H1 (cell line): ENCODE measurements at regions not wholly inside any gene's neighbourhood (a gene's known extent, or its start where the extent isn't known, plus 50 kb on each side); places are given as distances from the start of the nearest gene placed in this dataset.

Experiments used
- CTCF ChIA-PET: fragments of 300-600 bp; sonication (Branson Sonifier 250); formaldehyde crosslinking; loops from one replicate; lab custom pipeline; 2021; ENCODE audit not compliant: partially characterized antibody; lab: Charles Lee
- POLR2A ChIA-PET: fragments of 300-600 bp; sonication (Branson Sonifier 250); formaldehyde crosslinking; loops from one replicate; lab custom pipeline; 2021; ENCODE audit warnings: inconsistent platforms; ENCODE audit not compliant: partially characterized antibody; lab: Charles Lee
- DNase-seq, 2 experiments: peaks; one replicate each; pipeline versions ENCODE4 v3.0.0 to v3.0.0-alpha.2; 2010 to 2022; ENCODE audit warnings: low spot score in 2 of 2, low read depth in 1 of 2, mixed read lengths in 1 of 2
- FAIRE-seq: peaks from 2 replicates; lab custom pipeline; 2011; peaks lifted over from hg19 to GRCh38; lab: Jason Lieb, UNC
- H2AFZ ChIP-seq: 2 replicates; pipeline ENCODE4 v1.8.1; 2012; ENCODE audit warnings: low read length, inconsistent platforms
- H2AK5ac ChIP-seq: 2 replicates; pipeline ENCODE4 v1.6.1; 2013; ENCODE audit warnings: low read depth, low read length
- H2BK120ac ChIP-seq: replicated peaks from 2 replicates; pipeline ENCODE3; 2013; ENCODE audit warnings: low read depth, low read length, inconsistent platforms
- H2BK12ac ChIP-seq: 2 replicates; pipeline ENCODE4 v1.6.1; 2013; ENCODE audit warnings: low read depth, low read length
- H2BK15ac ChIP-seq: 2 replicates; pipeline ENCODE4 v1.6.1; 2013; ENCODE audit warnings: low read length
- H2BK20ac ChIP-seq: 2 replicates; pipeline ENCODE4 v1.6.1; 2013; ENCODE audit warnings: low read length
- H2BK5ac ChIP-seq: 2 replicates; pipeline ENCODE4 v1.6.1; 2013; ENCODE audit warnings: low read depth, low read length
- H3K14ac ChIP-seq: 2 replicates; pipeline ENCODE4 v1.6.1; 2013; ENCODE audit warnings: inconsistent platforms; ENCODE audit not compliant: insufficient read length
- H3K18ac ChIP-seq: 2 replicates; pipeline ENCODE4 v1.6.1; 2013; ENCODE audit warnings: low read length; ENCODE audit errors: extremely low read depth
- H3K23ac ChIP-seq: 2 replicates; pipeline ENCODE4 v1.6.1; 2013; ENCODE audit warnings: inconsistent platforms; ENCODE audit not compliant: insufficient read length
- H3K23me2 ChIP-seq: 2 replicates; pipeline ENCODE4 v1.6.1; 2013; ENCODE audit warnings: low read depth, low read length
- H3K27ac ChIP-seq: 2 replicates; pipeline ENCODE4 v1.6.1; 2011; ENCODE audit warnings: low read depth, low read length, inconsistent platforms
- H3K27me3 ChIP-seq, 4 experiments: replicated peaks in 1 of 4; 1 replicate in 1 of 4; 2 replicates in 3 of 4; pipeline versions ENCODE4 v1.6.1 to v1.8.1; 2011 to 2013; ENCODE audit warnings: low read length in 3 of 4, mild to moderate bottlenecking in 3 of 4, inconsistent platforms in 2 of 4, mixed read lengths in 2 of 4, moderate library complexity in 1 of 4; ENCODE audit not compliant: control insufficient read depth in 3 of 4, insufficient read depth in 3 of 4; ENCODE audit errors: extremely low read depth in 1 of 4
- H3K36me3 ChIP-seq, 4 experiments: 2 replicates each; pipeline versions ENCODE4 v1.6.1 to v1.8.1; 2011 to 2013; ENCODE audit warnings: mild to moderate bottlenecking in 4 of 4, low read length in 3 of 4, moderate library complexity in 2 of 4, control low read depth in 1 of 4, inconsistent platforms in 1 of 4; ENCODE audit not compliant: insufficient read depth in 4 of 4, control insufficient read depth in 2 of 4
- H3K4ac ChIP-seq: replicated peaks from 2 replicates; pipeline ENCODE3; 2013; ENCODE audit warnings: low read length, low read depth, mixed read lengths, inconsistent platforms; ENCODE audit not compliant: insufficient read length
- H3K4me1 ChIP-seq, 4 experiments: replicated peaks in 1 of 4; 1 replicate in 1 of 4; 2 replicates in 3 of 4; pipeline versions ENCODE4 v1.6.1 to v1.8.1; 2011 to 2013; ENCODE audit warnings: low read length in 3 of 4, inconsistent platforms in 2 of 4, mixed read lengths in 1 of 4; ENCODE audit not compliant: insufficient read depth in 4 of 4, control insufficient read depth in 3 of 4
- H3K4me2 ChIP-seq, 2 experiments: 2 replicates each; pipeline versions ENCODE4 v1.6.1 to v1.8.1; 2011 to 2013; ENCODE audit warnings: low read depth in 2 of 2, low read length in 2 of 2, control low read depth in 1 of 2, inconsistent platforms in 1 of 2, mild to moderate bottlenecking in 1 of 2; ENCODE audit not compliant: insufficient read depth in 1 of 2
- H3K4me3 ChIP-seq, 4 experiments: fragments of 200-600, 300-600 bp in 1 of 4; sonication (generic), shearing (Covaris generic), sonication (Bioruptor Twin) in 1 of 4; 2 replicates each; pipeline versions ENCODE4 v1.5.1 to v1.8.1; 2011 to 2016; ENCODE audit warnings: low read length in 4 of 4, low read depth in 3 of 4, control low read depth in 2 of 4, inconsistent platforms in 2 of 4, mild to moderate bottlenecking in 2 of 4, mixed read lengths in 1 of 4, moderate library complexity in 1 of 4; ENCODE audit not compliant: insufficient read depth in 2 of 4; ENCODE audit errors: extremely low read depth in 1 of 4
- H3K56ac ChIP-seq: replicated peaks from 2 replicates; pipeline ENCODE3; 2013; ENCODE audit warnings: low read depth, mild to moderate bottlenecking, mixed read lengths, low read length, inconsistent platforms; ENCODE audit not compliant: insufficient read length
- H3K79me1 ChIP-seq: 2 replicates; pipeline ENCODE4 v1.6.1; 2013; ENCODE audit warnings: low read depth, low read length, control low read depth
- H3K79me2 ChIP-seq, 2 experiments: 2 replicates each; pipeline versions ENCODE4 v1.6.1 to v1.8.1; 2012 to 2013; ENCODE audit warnings: low read length in 2 of 2, mild to moderate bottlenecking in 2 of 2, inconsistent platforms in 1 of 2; ENCODE audit not compliant: insufficient read depth in 2 of 2, control insufficient read depth in 1 of 2
- H3K9ac ChIP-seq, 4 experiments: replicated peaks in 1 of 4; 1 replicate in 1 of 4; 2 replicates in 3 of 4; pipeline versions ENCODE4 v1.6.1 to v1.8.1; 2011 to 2013; ENCODE audit warnings: low read depth in 3 of 4, low read length in 3 of 4, control low read depth in 2 of 4, mild to moderate bottlenecking in 2 of 4, moderate library complexity in 2 of 4, inconsistent platforms in 1 of 4; ENCODE audit errors: extremely low read depth in 1 of 4
- H3K9me3 ChIP-seq, 2 experiments: 2 replicates each; pipeline versions ENCODE4 v1.6.1 to v1.8.1; 2012 to 2013; ENCODE audit warnings: mild to moderate bottlenecking in 2 of 2, moderate library complexity in 2 of 2, control low read depth in 1 of 2, inconsistent platforms in 1 of 2, low read depth in 1 of 2, low read length in 1 of 2, mixed read lengths in 1 of 2; ENCODE audit not compliant: insufficient read depth in 2 of 2
- H4K20me1 ChIP-seq, 2 experiments: replicated peaks in 1 of 2; 2 replicates each; pipeline versions ENCODE3 to v1.8.1; 2011 to 2013; ENCODE audit warnings: inconsistent platforms in 2 of 2, low read length in 2 of 2, mild to moderate bottlenecking in 1 of 2; ENCODE audit not compliant: insufficient read depth in 2 of 2, control insufficient read depth in 1 of 2
- H4K5ac ChIP-seq: 2 replicates; pipeline ENCODE4 v1.6.1; 2013; ENCODE audit warnings: low read length, low read depth, mixed read lengths, inconsistent platforms; ENCODE audit not compliant: insufficient read length
- H4K8ac ChIP-seq: 2 replicates; pipeline ENCODE4 v1.8.0; 2013; ENCODE audit warnings: mild to moderate bottlenecking, moderate library complexity, low read length, inconsistent platforms; ENCODE audit not compliant: insufficient read depth; ENCODE audit errors: extremely low read depth
- H4K91ac ChIP-seq: replicated peaks from 2 replicates; pipeline ENCODE3; 2013; ENCODE audit warnings: low read length, mixed read lengths, inconsistent platforms; ENCODE audit not compliant: insufficient read length
- EP300 ChIP-seq, 2 experiments: IDR thresholded peaks; 1 replicate in 1 of 2; 2 replicates in 1 of 2; pipeline ENCODE4 v1.6.1; 2011 to 2012; ENCODE audit warnings: low read depth in 2 of 2, low read length in 2 of 2, mild to moderate bottlenecking in 2 of 2, borderline replicate concordance in 1 of 2, inconsistent platforms in 1 of 2, moderate library complexity in 1 of 2
- HDAC2 ChIP-seq, 2 experiments: fragments of 300-600 bp in 1 of 2; sonication (generic) in 1 of 2; IDR thresholded peaks; 2 replicates each; pipeline ENCODE4 v1.6.1; 2011 to 2012; ENCODE audit warnings: low read depth in 2 of 2, low read length in 2 of 2, mild to moderate bottlenecking in 2 of 2, moderate library complexity in 2 of 2, borderline replicate concordance in 1 of 2, inconsistent platforms in 1 of 2
- NANOG ChIP-seq: IDR thresholded peaks from 2 replicates; pipeline ENCODE4 v1.6.1; 2011; ENCODE audit warnings: low read length, low read depth, mild to moderate bottlenecking, inconsistent platforms; ENCODE audit not compliant: insufficient read depth, poor library complexity, severe bottlenecking
- WGBS, 2 experiments: shearing (Covaris generic) in 1 of 2; methylation state at CpG; one replicate each; pipeline versions ENCODE4 v1.1.6 to v1.1.7; 2013 to 2015; ENCODE audit warnings: low lambda C conversion rate in 2 of 2, mixed read lengths in 2 of 2, inconsistent platforms in 1 of 2, low coverage in 1 of 2, missing lambda C conversion rate in 1 of 2; ENCODE audit not compliant: insufficient replicate concordance in 2 of 2, insufficient coverage in 1 of 2, insufficient read length in 1 of 2; ENCODE audit errors: extremely low coverage in 1 of 2, missing lambda C conversion rate in 1 of 2; 5-methylcytosine and 5-hydroxymethylcytosine counted together

DNA sequence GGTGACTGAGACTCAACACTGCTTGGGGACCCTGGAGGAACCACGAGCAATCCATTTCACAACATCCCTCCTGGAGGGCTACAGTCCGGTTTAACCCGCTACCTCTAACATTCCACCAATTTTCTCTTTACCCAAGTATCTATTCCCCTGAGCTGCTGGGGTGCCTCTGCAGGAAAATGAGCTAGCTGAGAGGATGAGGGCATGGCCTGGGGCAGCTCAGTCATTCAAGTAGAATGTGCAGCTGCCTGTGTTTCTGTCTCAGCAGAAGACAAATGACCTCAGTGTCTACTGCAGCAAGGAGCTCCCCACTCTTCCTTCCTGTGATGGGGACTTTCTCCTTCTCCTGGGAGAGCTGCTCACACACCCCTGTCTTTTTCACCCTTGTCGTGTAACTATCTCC, 120.8 kb downstream of the ZNF518B start:
- Histone ChIP-seq H3K27me3 (no peaks in the 10 kb centered on the region), H4K5ac (no peak overlapping the region), H2BK120ac (no peak overlapping the region), H3K14ac (no peak overlapping the region), H3K56ac (no peak overlapping the region), H4K20me1 (no peaks in the 10 kb centered on the region), H3K9me3 (no peaks in the 10 kb centered on the region), H2AFZ (no peak overlapping the region), H3K23ac (no peak overlapping the region), H3K79me1 (no peaks in the 10 kb centered on the region), H3K4me1 (peaks cover 0 to 2% (median 0%) of the 10 kb centered on the region in 4 experiments; a peak in 1 of 7 replicates), H3K18ac (no peak overlapping the region), H3K36me3 (no peaks in the 10 kb centered on the region), H2BK20ac (no peak overlapping the region), H2AK5ac (no peak overlapping the region), H3K79me2 (no peaks in the 10 kb centered on the region), H3K27ac (no peak overlapping the region), H2BK12ac (no peak overlapping the region), H3K4ac (no peak overlapping the region), H3K4me3 (no peak overlapping the region), H3K9ac (no peak overlapping the region), H4K91ac (no peak overlapping the region), H2BK5ac (no peak overlapping the region), H3K23me2 (no peaks in the 10 kb centered on the region), H3K4me2 (no peak overlapping the region), H4K8ac (no peak overlapping the region), H2BK15ac (0 out of 2 replicates have a peak overlapping the region, but pooled peaks have one; percentile 18)
- DNase-seq (no peak), FAIRE-seq (no peak)
- CTCF ChIA-PET, result interaction anchor here (1.1 to 1.8 kb wide), 3 partner anchors 7 to 178 kb away, joined by 3 to 4 read pairs (median 3); no protein-coding TSS in a partner anchor
- POLR2A ChIA-PET, result no interaction called here
- TF ChIP-seq HDAC2 (IDR thresholded peaks at IDR 0.05; ENCODE audit: borderline replicate concordance in 1 of 2, low read depth in 2 of 2, low read length in 2 of 2), result no peak
- TF ChIP-seq EP300 (IDR thresholded peaks at IDR 0.05; ENCODE audit: borderline replicate concordance in 1 of 2, low read depth in 2 of 2, low read length in 2 of 2), result no peak
- no peak for TF ChIP-seq NANOG
- 90% methylated on average over 4 of the region's 4 CpGs; no CpG with 5 or more reads in 1 of the 2 experiments for WGBS, 2 experiments
